ENCODE measurements at regions not wholly inside any gene's neighbourhood (a gene's known extent, or its start where the extent isn't known, plus 50 kb on each side); places are given as distances from the start of the nearest gene placed in this dataset.

DNA sequence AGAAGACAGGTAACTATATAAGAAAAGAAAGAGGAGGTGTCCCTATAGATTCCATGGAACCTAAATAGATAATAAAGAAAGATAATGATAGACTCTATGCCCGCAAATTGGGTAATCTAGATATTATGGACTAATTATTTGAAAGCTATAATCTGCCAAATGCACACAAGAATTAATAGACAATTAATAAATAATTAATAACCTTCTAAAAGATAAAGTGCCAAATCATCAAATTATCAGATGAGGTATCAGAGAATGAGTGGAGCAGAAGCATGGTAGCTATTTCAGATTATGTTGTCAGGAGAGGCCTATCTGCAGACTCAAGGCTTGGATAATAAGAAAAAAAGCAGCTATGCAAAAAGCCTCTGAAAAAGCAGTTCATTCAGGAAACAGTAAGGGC lies 1120.8 kb downstream of the PLA2G4A start:
- TF ChIP-seq, protein P1, sequence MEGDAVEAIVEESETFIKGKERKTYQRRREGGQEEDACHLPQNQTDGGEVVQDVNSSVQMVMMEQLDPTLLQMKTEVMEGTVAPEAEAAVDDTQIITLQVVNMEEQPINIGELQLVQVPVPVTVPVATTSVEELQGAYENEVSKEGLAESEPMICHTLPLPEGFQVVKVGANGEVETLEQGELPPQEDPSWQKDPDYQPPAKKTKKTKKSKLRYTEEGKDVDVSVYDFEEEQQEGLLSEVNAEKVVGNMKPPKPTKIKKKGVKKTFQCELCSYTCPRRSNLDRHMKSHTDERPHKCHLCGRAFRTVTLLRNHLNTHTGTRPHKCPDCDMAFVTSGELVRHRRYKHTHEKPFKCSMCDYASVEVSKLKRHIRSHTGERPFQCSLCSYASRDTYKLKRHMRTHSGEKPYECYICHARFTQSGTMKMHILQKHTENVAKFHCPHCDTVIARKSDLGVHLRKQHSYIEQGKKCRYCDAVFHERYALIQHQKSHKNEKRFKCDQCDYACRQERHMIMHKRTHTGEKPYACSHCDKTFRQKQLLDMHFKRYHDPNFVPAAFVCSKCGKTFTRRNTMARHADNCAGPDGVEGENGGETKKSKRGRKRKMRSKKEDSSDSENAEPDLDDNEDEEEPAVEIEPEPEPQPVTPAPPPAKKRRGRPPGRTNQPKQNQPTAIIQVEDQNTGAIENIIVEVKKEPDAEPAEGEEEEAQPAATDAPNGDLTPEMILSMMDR (IDR thresholded peaks at IDR 0.05; ENCODE audit: low read length), result no peak
- TF ChIP-seq EZH2phosphoT487 (IDR thresholded peaks at IDR 0.05; ENCODE audit: low read length) (no peak), EZH2 (optimal IDR thresholded peaks at IDR 0.05; ENCODE audit: low read depth, low read length) (no peak)

Measured in MM.1S (cell line).